Sigmoid colon (tissue), 6 donors: ENCODE measurements at regions not wholly inside any gene's neighbourhood (a gene's known extent, or its start where the extent isn't known, plus 50 kb on each side); places are given as distances from the start of the nearest gene placed in this dataset.

Source experiments
- DNase-seq: peaks from one replicate; pipeline ENCODE4 v3.0.0-alpha.2; 2019
- H3K27ac ChIP-seq, 4 donors: fragments of 200-600 bp; sonication (generic); one replicate each; pipeline ENCODE4 v1.5.1; 2016 to 2019; ENCODE audit warnings: mild to moderate bottlenecking in 1 of 4
- H3K27me3 ChIP-seq, 3 donors: fragments of 200-600 bp; sonication (generic); one replicate each; pipeline ENCODE4 v1.5.1; 2019; ENCODE audit warnings: mild to moderate bottlenecking in 1 of 3
- H3K36me3 ChIP-seq, 4 donors: fragments of 200-600 bp; sonication (generic); one replicate each; pipeline ENCODE4 v1.5.1; 2016 to 2019
- H3K4me1 ChIP-seq, 4 donors: fragments of 200-600 bp; sonication (generic); one replicate each; pipeline ENCODE4 v1.5.1; 2017 to 2019
- H3K4me3 ChIP-seq, 4 donors: fragments of 200-600 bp; sonication (generic); one replicate each; pipeline ENCODE4 v1.5.1; 2017 to 2019; ENCODE audit warnings: mild to moderate bottlenecking in 2 of 4, moderate library complexity in 1 of 4
- H3K9me3 ChIP-seq, 4 donors: fragments of 200-600 bp in 3 of 4; sonication (generic) in 3 of 4; one replicate each; pipeline versions ENCODE4 v1.5.1 to v1.6.1; 2013 to 2019
- CTCF ChIP-seq, 4 experiments: fragments of 450-650 bp in 3 of 4; fragments of 200-600 bp in 1 of 4; IDR thresholded peaks; one replicate each; pipeline ENCODE4 v1.5.1; 2016 to 2019; ENCODE audit warnings: antibody characterized with exemption in 4 of 4, mild to moderate bottlenecking in 3 of 4, moderate library complexity in 2 of 4
- EP300 ChIP-seq, 4 donors: sonication (generic); formaldehyde crosslinking; IDR thresholded peaks; one replicate each; pipeline ENCODE4 v1.6.1; 2017; ENCODE audit warnings: antibody characterized with exemption in 4 of 4
- POLR2A ChIP-seq, 2 donors: fragments of 450-650 bp; IDR thresholded peaks; one replicate each; pipeline ENCODE4 v1.6.1; 2016; ENCODE audit warnings: antibody characterized with exemption in 2 of 2, mild to moderate bottlenecking in 2 of 2, moderate library complexity in 2 of 2
- POLR2AphosphoS5 ChIP-seq, 4 donors: sonication (generic); formaldehyde crosslinking; IDR thresholded peaks; one replicate each; pipeline ENCODE4 v1.6.1; 2017; ENCODE audit warnings: antibody characterized with exemption in 4 of 4
- WGBS, 2 donors: extraction: QIAGEN DNeasy Blood & Tissue Kit; methylation state at CpG; one replicate each; pipeline ENCODE4 v1.1.7; 2013; 5-methylcytosine and 5-hydroxymethylcytosine counted together
- intact Hi-C: fragments of 100-400 bp; cut with DNase I; formaldehyde crosslinking; loops from one replicate; pipeline ENCODE4 v1.15.1; 2023
- donor health status: healthy with polysubstance abuse.
- donor health status: healthy.

- TF ChIP-seq POLR2A (IDR thresholded peaks at IDR 0.05): no peak
- no peak for TF ChIP-seq CTCF (IDR thresholded peaks at IDR 0.05)
- no peak for TF ChIP-seq EP300 (IDR thresholded peaks at IDR 0.05)
- no peak for TF ChIP-seq POLR2AphosphoS5 (IDR thresholded peaks at IDR 0.05)
- H3K36me3 ChIP-seq: no peaks in the 10 kb centered on the region
- no peak overlapping the region for H3K4me3 ChIP-seq
- no peaks in the 10 kb centered on the region for H3K4me1 ChIP-seq
- H3K9me3 ChIP-seq: no peaks in the 10 kb centered on the region
- intact Hi-C loops: no loop called here
- DNase-seq: no peak
- H3K27me3 ChIP-seq: no peaks in the 10 kb centered on the region
- no peak overlapping the region for H3K27ac ChIP-seq
- WGBS, 2 donors: 93 to 94% methylated on average over 5 of the region's 5 CpGs
Measured at GRCh38 chr1:67991546-67991945, 58.9 kb downstream of the DIRAS3 start.

- H3K36me3 ChIP-seq: no peaks in the 10 kb centered on the region
- H3K4me1 ChIP-seq: no peaks in the 10 kb centered on the region
- TF ChIP-seq CTCF (IDR thresholded peaks at IDR 0.05): no peak
- H3K27me3 ChIP-seq: no peaks in the 10 kb centered on the region
- H3K9me3 ChIP-seq: no peaks in the 10 kb centered on the region
- no peak for DNase-seq
- intact Hi-C loops: no loop called here
- 84 to 90% methylated on average over 5 of the region's 5 CpGs for WGBS, 2 donors
- H3K27ac ChIP-seq: no peak overlapping the region
- H3K4me3 ChIP-seq: no peak overlapping the region
Measured at GRCh38 chr1:67988066-67988465, 62.4 kb downstream of the DIRAS3 start.

GRCh38 chr1:67987046-67987799, 63.2 kb downstream of the DIRAS3 start:
- H3K4me1 ChIP-seq: no peaks in the 10 kb centered on the region
- intact Hi-C loops: no loop called here
- no peaks in the 10 kb centered on the region for H3K9me3 ChIP-seq
- H3K4me3 ChIP-seq: no peak overlapping the region
- no peak for DNase-seq
- H3K27me3 ChIP-seq: no peaks in the 10 kb centered on the region
- H3K27ac ChIP-seq: no peak overlapping the region
- WGBS, 2 donors: 78 to 85% methylated on average over 13 of the region's 13 CpGs
- no peak for TF ChIP-seq EP300 (IDR thresholded peaks at IDR 0.05)
- TF ChIP-seq CTCF (IDR thresholded peaks at IDR 0.05): no peak
- TF ChIP-seq POLR2A (IDR thresholded peaks at IDR 0.05): no peak
- no peak for TF ChIP-seq POLR2AphosphoS5 (IDR thresholded peaks at IDR 0.05)
- no peaks in the 10 kb centered on the region for H3K36me3 ChIP-seq

- DNase-seq: no peak
- no peaks in the 10 kb centered on the region for H3K36me3 ChIP-seq
- H3K4me1 ChIP-seq: no peaks in the 10 kb centered on the region
- WGBS, 2 donors: 93 to 97% methylated on average over 1 of the region's 1 CpG
- H3K9me3 ChIP-seq: no peaks in the 10 kb centered on the region
- no peaks in the 10 kb centered on the region for H3K27me3 ChIP-seq
- intact Hi-C loops: no loop called here
- no peak overlapping the region for H3K4me3 ChIP-seq
- no peak overlapping the region for H3K27ac ChIP-seq
- TF ChIP-seq CTCF (IDR thresholded peaks at IDR 0.05) (no peak), EP300 (IDR thresholded peaks at IDR 0.05) (no peak), POLR2A (IDR thresholded peaks at IDR 0.05) (no peak), POLR2AphosphoS5 (IDR thresholded peaks at IDR 0.05) (no peak)
Measured at GRCh38 chr1:67983867-67984266, 66.6 kb downstream of the DIRAS3 start.

GRCh38 chr1:67980028-67980427, 70.4 kb downstream of the DIRAS3 start:
- H3K27me3 ChIP-seq: no peaks in the 10 kb centered on the region
- H3K9me3 ChIP-seq: no peaks in the 10 kb centered on the region
- H3K4me1 ChIP-seq: no peaks in the 10 kb centered on the region
- no peak for DNase-seq
- H3K36me3 ChIP-seq: no peaks in the 10 kb centered on the region
- intact Hi-C loops: no loop called here
- no peak overlapping the region for H3K27ac ChIP-seq
- no peak overlapping the region for H3K4me3 ChIP-seq
- no peak for TF ChIP-seq EP300 (IDR thresholded peaks at IDR 0.05)
- TF ChIP-seq CTCF (IDR thresholded peaks at IDR 0.05): no peak
- TF ChIP-seq POLR2A (IDR thresholded peaks at IDR 0.05): no peak
- no peak for TF ChIP-seq POLR2AphosphoS5 (IDR thresholded peaks at IDR 0.05)
- WGBS, 2 donors: 82 to 85% methylated on average over 1 of the region's 1 CpG
